ENCODE measurements at regions not wholly inside any gene's neighbourhood (a gene's known extent, or its start where the extent isn't known, plus 50 kb on each side); places are given as distances from the start of the nearest gene placed in this dataset.

DNA sequence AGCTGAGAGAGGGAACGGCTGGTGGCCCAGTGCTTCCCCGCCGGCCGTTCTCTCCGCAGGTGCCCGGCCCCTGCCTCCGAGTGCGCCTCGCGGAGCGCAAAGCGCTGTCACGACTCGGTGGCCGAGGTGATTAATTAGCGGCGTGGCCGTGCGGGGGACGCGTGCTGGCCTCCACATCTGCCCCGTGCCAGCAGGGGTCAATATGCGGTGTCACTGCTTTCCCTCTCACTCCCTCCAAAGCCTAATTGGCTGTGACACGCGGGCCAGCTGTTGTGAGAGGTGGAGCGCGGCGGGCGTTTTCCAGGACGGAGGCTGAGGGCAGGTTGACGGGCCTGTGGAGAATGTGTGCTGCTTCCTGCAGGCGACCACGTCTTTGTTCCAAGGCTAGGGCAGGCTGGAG lies 239.0 kb downstream of the LMX1A start:
- ATAC-seq = no peak
- no peak for TF ChIP-seq SNAI2 (CRISPR knock-in tag; IDR thresholded peaks at IDR 0.05)
- TF ChIP-seq ZNF8 (CRISPR knock-in tag; IDR thresholded peaks at IDR 0.05) = no peak
- TF ChIP-seq ZFP3 (CRISPR knock-in tag; IDR thresholded peaks at IDR 0.05) = no peak
- TF ChIP-seq GLIS3 (CRISPR knock-in tag; IDR thresholded peaks at IDR 0.05) = no peak
- TF ChIP-seq, protein P1, sequence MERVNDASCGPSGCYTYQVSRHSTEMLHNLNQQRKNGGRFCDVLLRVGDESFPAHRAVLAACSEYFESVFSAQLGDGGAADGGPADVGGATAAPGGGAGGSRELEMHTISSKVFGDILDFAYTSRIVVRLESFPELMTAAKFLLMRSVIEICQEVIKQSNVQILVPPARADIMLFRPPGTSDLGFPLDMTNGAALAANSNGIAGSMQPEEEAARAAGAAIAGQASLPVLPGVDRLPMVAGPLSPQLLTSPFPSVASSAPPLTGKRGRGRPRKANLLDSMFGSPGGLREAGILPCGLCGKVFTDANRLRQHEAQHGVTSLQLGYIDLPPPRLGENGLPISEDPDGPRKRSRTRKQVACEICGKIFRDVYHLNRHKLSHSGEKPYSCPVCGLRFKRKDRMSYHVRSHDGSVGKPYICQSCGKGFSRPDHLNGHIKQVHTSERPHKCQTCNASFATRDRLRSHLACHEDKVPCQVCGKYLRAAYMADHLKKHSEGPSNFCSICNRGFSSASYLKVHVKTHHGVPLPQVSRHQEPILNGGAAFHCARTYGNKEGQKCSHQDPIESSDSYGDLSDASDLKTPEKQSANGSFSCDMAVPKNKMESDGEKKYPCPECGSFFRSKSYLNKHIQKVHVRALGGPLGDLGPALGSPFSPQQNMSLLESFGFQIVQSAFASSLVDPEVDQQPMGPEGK (CRISPR knock-in tag; IDR thresholded peaks at IDR 0.05; ENCODE audit: borderline replicate concordance) = no peak
- TF ChIP-seq BACH2 (CRISPR knock-in tag; IDR thresholded peaks at IDR 0.05; ENCODE audit: borderline replicate concordance) = no peak
- no peak for TF ChIP-seq CSDC2 (CRISPR knock-in tag; IDR thresholded peaks at IDR 0.05)
- no peak for TF ChIP-seq OSR1 (CRISPR knock-in tag; IDR thresholded peaks at IDR 0.05)
- TF ChIP-seq, protein P2, sequence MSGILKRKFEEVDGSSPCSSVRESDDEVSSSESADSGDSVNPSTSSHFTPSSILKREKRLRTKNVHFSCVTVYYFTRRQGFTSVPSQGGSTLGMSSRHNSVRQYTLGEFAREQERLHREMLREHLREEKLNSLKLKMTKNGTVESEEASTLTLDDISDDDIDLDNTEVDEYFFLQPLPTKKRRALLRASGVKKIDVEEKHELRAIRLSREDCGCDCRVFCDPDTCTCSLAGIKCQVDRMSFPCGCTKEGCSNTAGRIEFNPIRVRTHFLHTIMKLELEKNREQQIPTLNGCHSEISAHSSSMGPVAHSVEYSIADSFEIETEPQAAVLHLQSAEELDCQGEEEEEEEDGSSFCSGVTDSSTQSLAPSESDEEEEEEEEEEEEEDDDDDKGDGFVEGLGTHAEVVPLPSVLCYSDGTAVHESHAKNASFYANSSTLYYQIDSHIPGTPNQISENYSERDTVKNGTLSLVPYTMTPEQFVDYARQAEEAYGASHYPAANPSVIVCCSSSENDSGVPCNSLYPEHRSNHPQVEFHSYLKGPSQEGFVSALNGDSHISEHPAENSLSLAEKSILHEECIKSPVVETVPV (CRISPR knock-in tag; IDR thresholded peaks at IDR 0.05) = no peak
- no peak for TF ChIP-seq TCF4 (CRISPR knock-in tag; IDR thresholded peaks at IDR 0.05; ENCODE audit: borderline replicate concordance)
- no peak for TF ChIP-seq ZNF70 (CRISPR knock-in tag; IDR thresholded peaks at IDR 0.05)
- no peak for TF ChIP-seq ZC3H10 (CRISPR knock-in tag; IDR thresholded peaks at IDR 0.05)

DNA sequence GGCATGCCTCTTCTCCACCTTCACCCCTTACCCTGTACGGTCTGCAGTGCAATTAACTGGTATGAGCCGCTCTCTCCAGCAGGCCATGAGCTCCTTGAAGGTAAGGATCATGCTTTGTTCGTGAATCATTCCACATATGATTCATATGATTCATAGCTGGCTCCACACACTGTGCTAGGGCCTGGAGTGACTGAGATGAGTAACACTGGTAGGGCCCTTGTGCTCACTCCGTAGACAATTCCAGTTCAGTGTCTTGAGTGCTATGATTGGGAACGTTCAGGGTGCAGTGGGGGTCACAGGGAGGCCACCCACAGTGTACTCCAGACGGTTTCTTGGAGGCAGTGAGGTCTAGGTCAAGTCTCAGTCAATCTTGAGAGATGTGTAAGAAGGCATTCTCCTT lies 239.8 kb downstream of the LMX1A start:
- TF ChIP-seq ARNTL (CRISPR knock-in tag; IDR thresholded peaks at IDR 0.05; ENCODE audit: borderline replicate concordance, low read depth) (no peak), TCF4 (CRISPR knock-in tag; IDR thresholded peaks at IDR 0.05; ENCODE audit: borderline replicate concordance) (no peak), ZFP30 (CRISPR knock-in tag; IDR thresholded peaks at IDR 0.05) (no peak), GLIS3 (CRISPR knock-in tag; IDR thresholded peaks at IDR 0.05) (no peak)
- ATAC-seq = peak; percentile 87

DNA sequence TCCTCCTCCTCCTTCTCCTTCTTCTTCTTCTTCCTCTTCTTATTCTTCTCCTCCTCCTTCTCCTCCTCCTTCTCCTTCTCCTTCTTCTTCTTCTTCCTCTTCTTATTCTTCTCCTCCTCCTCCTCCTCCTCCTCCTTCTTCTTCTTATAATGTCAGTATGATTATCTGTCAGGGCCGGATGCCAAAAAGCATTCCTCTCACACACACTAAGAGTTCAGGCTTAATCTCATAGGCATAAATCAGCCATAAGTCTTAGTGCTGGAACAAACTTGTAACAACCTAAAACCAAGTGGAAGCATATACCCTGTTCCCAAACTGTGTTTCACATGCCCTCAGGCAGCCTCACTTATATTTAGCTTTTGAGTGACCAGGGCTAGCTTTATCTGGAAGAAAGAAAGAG lies 240.3 kb downstream of the LMX1A start:
- TF ChIP-seq, protein P1 (CRISPR knock-in tag; IDR thresholded peaks at IDR 0.05; ENCODE audit: borderline replicate concordance) = no peak
- TF ChIP-seq, protein P2 (CRISPR knock-in tag; IDR thresholded peaks at IDR 0.05) = no peak
- TF ChIP-seq ESRRG (CRISPR knock-in tag; IDR thresholded peaks at IDR 0.05) (no peak), ZNF70 (CRISPR knock-in tag; IDR thresholded peaks at IDR 0.05) (no peak), ZFP30 (CRISPR knock-in tag; IDR thresholded peaks at IDR 0.05) (no peak), ZFP3 (CRISPR knock-in tag; IDR thresholded peaks at IDR 0.05) (no peak), GLIS3 (CRISPR knock-in tag; IDR thresholded peaks at IDR 0.05) (no peak), RARB (CRISPR knock-in tag; IDR thresholded peaks at IDR 0.05) (no peak), ZC3H10 (CRISPR knock-in tag; IDR thresholded peaks at IDR 0.05) (no peak), BACH2 (CRISPR knock-in tag; IDR thresholded peaks at IDR 0.05; ENCODE audit: borderline replicate concordance) (no peak), ISL1 (CRISPR knock-in tag; IDR thresholded peaks at IDR 0.05) (no peak), SNAI2 (CRISPR knock-in tag; IDR thresholded peaks at IDR 0.05) (no peak), OSR1 (CRISPR knock-in tag; IDR thresholded peaks at IDR 0.05) (no peak), TCF4 (CRISPR knock-in tag; IDR thresholded peaks at IDR 0.05; ENCODE audit: borderline replicate concordance) (no peak)
- TF ChIP-seq, protein P3, sequence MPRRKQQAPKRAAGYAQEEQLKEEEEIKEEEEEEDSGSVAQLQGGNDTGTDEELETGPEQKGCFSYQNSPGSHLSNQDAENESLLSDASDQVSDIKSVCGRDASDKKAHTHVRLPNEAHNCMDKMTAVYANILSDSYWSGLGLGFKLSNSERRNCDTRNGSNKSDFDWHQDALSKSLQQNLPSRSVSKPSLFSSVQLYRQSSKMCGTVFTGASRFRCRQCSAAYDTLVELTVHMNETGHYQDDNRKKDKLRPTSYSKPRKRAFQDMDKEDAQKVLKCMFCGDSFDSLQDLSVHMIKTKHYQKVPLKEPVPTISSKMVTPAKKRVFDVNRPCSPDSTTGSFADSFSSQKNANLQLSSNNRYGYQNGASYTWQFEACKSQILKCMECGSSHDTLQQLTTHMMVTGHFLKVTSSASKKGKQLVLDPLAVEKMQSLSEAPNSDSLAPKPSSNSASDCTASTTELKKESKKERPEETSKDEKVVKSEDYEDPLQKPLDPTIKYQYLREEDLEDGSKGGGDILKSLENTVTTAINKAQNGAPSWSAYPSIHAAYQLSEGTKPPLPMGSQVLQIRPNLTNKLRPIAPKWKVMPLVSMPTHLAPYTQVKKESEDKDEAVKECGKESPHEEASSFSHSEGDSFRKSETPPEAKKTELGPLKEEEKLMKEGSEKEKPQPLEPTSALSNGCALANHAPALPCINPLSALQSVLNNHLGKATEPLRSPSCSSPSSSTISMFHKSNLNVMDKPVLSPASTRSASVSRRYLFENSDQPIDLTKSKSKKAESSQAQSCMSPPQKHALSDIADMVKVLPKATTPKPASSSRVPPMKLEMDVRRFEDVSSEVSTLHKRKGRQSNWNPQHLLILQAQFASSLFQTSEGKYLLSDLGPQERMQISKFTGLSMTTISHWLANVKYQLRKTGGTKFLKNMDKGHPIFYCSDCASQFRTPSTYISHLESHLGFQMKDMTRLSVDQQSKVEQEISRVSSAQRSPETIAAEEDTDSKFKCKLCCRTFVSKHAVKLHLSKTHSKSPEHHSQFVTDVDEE (CRISPR knock-in tag; IDR thresholded peaks at IDR 0.05) = no peak
- TF ChIP-seq, protein P4, sequence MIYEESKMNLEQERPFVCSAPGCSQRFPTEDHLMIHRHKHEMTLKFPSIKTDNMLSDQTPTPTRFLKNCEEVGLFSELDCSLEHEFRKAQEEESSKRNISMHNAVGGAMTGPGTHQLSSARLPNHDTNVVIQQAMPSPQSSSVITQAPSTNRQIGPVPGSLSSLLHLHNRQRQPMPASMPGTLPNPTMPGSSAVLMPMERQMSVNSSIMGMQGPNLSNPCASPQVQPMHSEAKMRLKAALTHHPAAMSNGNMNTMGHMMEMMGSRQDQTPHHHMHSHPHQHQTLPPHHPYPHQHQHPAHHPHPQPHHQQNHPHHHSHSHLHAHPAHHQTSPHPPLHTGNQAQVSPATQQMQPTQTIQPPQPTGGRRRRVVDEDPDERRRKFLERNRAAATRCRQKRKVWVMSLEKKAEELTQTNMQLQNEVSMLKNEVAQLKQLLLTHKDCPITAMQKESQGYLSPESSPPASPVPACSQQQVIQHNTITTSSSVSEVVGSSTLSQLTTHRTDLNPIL (CRISPR knock-in tag; IDR thresholded peaks at IDR 0.05; ENCODE audit: low read depth) = no peak
- no peak for ATAC-seq
